Mucosa of gallbladder (tissue), 1 donor: ENCODE measurements at regions not wholly inside any gene's neighbourhood (a gene's known extent, or its start where the extent isn't known, plus 50 kb on each side); places are given as distances from the start of the nearest gene placed in this dataset.

Experiments
- DNase-seq: peaks from one replicate; pipeline ENCODE4 v3.0.0-alpha.2; 2020; ENCODE audit warnings: low spot score
- donor health status: DM: no; HTN: no; CAD: no.

DNA sequence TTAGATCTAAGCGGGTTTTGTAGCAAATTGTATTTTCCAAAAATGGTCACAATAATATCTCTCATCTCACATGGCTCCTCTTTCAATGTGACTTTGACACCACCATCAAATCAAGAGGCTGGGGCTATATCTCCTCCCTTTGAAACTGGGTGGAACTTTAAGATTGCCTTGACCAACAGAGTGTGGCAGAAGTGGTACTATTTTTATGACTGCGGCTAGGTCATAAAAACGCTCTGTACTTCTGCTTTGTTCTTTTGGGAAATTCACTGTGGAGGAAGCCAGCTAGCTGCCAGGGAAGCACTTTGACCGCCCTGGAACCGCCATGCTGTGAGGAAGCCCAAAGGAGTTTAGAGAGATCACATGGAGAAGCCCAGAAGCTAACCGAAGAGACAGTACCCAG, 50.7 kb upstream of the ACOT11 start:
- no peak for DNase-seq

- DNase-seq, result no peak
Observed at GRCh38 chr1:54495954-54496353, 52.1 kb upstream of the ACOT11 start.

GRCh38 chr1:54493608-54494007, 54.4 kb upstream of the ACOT11 start:
- no peak for DNase-seq

DNA sequence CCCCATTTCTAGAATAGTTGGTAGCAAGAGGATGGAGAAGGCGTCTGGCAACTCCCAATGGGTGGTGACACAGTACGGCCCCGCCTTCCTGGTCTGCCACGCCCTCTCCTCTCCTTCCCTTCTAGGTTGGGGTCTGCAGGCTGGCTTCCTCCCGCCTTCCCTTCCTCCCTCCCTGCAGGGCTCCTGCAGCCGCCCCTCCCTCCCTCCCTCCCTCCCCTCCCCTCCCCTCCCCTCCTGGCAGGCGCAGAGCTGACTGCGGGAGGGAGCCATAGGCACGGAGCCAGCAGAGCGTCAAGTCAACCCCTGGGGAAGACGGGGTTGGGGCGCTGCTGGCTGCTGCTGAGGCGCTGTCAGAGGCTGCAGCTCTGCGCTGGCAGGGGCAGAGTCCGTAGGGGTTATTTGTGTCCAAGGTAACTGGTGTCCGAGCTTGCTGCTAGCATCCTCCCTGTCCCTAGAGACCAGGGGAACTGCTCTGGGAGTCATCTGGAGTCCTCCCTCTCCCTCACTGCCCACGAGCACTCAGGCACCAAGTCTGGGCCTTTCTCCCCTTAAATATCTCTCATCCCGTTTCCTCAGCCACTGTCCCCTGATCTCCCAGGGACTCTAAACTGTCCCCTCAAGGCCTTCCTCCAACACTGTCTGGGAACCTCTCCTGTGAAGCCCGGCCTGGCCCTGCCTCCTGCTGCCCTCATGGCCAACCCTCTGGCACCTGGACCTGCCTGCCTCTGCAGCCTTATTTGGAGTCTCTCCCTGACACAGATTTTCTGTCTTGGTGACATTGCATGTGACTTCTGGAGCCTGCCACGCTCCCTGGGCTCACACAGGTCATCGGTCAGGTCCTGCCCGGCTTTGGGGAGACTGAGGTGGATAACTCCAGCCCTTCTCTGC, 57.4 kb upstream of the ACOT11 start:
- no peak for DNase-seq

GRCh38 chr1:54489627-54490250, 58.3 kb upstream of the ACOT11 start:
- no peak for DNase-seq

GRCh38 chr1:54488779-54489626, 59.0 kb upstream of the ACOT11 start:
- DNase-seq, result peak; percentile 71

- peak; percentile 93 for DNase-seq
Observed at GRCh38 chr1:54488065-54488750, 59.8 kb upstream of the ACOT11 start.

DNA sequence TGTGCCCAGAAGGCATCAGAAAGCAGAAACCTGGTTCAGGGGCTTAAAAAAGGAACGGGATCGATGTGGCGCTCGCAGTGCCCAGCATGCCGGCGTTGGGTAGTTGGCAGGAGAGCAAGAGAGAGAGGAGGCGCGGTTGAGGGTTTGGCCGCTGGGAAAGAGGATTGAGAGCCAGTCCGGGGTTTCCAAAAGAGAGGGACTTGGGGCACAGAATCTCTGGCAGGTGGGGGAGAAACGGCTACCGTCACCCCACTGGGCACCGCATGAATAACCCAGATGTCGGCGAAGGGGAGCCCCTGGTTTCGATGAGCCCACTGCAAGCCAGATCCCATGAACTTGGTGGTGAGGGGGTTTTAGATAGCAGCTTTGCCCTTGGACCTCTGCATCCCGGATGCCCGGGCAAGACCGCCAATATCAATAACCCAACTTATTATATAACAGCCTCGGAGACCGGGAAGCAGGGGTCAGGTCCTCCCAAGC, 60.4 kb upstream of the ACOT11 start:
- DNase-seq, result peak; percentile 31

GRCh38 chr1:54486907-54487306, 61.1 kb upstream of the ACOT11 start:
- no peak for DNase-seq

DNA sequence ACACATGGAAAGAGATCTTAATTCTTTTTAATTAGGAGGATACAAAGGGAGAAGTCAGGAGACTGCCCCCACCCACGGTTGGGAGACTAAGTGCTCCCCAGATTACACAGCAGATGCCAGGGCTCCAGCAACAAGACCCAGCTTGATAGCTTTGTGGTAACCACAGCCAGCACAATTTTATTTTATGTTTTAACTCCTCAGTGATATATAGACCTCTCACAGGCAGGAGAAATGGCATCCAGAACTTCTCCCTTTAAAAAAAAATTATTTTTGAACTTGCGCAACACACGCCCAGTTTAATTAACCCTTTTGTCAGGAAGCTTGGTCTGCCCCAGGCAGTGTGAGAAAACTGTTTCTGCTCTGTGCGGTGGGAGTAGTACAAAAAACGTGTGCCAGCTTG, 62.6 kb upstream of the ACOT11 start:
- no peak for DNase-seq

GRCh38 chr1:54483875-54484437, 64.1 kb upstream of the ACOT11 start:
- DNase-seq, result no peak

DNA sequence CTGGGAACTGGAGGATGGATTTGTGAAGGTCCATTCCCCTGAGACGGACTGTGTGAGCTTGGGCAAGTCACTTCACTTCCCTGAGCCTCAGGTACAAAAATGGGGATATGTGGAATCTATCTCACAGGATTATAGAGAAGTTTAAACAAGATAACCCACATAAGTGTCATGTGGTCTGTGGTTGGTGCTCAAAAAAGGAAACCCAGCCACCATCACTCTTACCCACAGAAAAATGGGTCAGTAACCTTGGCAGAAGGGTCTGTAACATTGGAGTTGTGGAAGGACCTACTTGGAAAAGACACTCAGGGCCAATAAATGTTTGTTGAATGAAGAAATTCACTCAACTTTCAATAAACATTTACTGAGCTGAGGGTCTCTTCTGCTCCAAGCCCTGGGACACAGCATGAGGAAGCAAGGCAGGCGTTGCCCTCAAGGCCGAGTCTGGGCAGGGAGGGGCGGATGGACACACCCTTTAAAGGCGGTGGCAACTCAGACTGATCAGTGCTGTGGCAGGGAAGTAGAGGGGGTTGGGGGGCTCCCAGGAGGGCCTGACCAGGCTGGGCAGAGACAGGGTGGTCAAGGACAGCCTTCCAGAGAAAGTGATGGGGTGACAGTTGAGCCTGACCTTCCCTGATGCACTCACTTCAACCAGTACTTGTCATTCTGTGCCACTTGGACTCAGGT, 66.7 kb upstream of the ACOT11 start:
- no peak for DNase-seq

DNA sequence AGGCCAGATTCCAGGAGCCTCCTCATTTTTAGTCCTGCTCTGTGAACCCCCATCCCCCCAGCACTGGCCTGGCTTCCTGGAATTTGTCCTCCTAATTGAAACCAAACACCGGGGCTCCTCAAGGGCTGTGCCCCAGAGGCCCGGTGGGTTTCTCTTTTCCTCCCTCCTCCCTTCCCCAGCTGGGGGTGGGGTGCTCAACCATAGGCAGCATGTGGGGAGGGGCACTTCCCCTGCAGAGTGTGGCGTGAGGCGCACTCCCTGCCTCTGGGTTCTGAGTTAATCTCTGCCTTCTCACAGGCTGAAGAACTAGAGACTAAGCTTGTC, 67.5 kb upstream of the ACOT11 start:
- no peak for DNase-seq

GRCh38 chr1:54479841-54480524, 68.0 kb upstream of the ACOT11 start:
- DNase-seq, result no peak

DNA sequence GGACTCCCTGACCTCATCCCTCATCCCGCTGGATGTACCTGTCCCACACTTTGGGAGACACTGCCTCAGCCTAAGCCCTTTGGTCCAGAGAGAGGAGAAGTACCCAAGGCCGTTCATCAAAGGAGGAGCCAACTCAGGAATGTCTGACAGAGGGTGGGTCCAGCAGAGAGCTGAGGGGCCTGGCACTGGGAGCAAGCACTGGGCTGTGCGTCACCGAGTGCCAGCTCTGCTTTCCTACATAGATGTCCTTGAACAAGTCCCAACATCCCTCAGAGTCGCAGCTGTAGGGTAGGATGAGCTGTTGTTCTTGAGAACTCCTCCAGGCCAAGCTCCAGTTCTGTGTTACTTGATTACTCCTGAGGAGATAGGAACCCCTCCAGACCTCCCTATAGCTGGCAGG, 68.8 kb upstream of the ACOT11 start:
- no peak for DNase-seq

DNA sequence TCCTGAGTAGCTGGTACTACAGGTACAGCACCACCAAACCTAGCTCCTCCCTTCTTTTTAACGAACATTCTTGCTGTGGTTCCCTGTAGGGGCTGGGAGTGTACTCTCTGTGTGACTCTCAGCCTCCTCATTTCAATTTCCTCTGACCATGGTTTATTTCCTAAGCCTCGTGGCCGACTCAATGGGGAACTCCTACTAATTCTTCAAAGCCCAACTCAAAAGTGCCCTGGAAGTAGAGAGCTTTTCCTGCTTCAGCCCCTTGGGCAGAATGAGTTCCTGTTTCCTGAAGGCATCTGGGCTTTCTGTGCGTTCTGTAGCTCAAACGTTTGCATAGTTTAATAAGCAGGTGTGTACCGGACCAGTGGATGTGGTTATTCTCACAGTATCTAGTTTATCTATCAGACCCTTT, 70.9 kb upstream of the ACOT11 start:
- no peak for DNase-seq

DNA sequence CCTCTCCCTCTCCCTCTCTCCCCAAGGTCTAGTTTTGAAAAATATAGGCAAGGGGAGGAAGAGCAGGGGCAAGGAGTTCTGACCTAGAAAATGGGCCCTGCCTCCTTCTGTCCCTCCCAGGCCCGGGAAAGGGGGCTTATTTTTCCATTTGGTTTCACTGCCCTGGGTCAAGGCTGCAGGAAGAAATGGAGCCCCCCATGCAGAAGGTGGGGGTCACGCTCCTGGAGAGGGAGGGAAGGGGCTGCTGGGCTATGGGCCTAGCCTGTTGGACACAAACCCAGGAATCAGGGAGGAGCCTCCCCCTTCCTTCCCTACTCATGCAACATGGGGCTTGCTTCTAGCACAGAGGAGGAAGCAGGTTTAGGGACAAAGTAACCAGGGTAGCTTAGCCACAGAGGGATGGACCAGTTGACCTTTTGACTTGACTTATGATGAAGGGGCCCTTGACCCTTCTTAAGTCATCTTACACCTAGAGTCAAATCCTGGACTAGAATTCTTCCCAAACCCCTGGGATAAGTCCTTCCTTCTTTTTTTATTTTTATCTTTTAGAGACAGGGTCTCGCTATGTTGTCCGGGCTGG, 70.4 kb upstream of the SSBP3 start:
- DNase-seq, result no peak

DNA sequence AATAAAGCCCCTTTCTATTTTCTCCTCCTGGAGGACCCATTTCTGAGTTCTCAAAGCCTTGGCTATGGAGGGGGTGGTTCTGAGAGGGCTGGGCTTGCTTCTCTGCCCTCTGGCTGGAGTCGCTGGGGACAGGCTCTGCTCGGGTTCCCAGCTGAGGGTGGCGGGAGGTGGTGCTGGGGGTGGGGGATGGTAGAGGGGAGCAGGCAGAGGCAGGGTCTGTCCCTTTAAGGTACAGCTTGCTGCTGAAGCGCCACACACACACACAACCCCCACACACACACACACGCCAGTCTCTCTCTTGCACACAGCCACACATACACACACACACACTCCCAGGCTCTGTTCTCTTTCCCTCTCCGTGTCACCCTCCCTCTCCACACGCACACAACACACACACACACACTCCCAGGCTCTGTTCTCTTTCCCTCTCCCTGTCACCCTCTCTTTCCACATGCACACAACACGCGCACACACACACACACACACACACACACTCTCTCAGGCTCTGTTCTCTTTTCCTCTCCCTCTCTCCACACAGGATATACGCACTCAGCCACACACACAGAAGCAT, 69.8 kb upstream of the SSBP3 start:
- DNase-seq, result no peak

DNA sequence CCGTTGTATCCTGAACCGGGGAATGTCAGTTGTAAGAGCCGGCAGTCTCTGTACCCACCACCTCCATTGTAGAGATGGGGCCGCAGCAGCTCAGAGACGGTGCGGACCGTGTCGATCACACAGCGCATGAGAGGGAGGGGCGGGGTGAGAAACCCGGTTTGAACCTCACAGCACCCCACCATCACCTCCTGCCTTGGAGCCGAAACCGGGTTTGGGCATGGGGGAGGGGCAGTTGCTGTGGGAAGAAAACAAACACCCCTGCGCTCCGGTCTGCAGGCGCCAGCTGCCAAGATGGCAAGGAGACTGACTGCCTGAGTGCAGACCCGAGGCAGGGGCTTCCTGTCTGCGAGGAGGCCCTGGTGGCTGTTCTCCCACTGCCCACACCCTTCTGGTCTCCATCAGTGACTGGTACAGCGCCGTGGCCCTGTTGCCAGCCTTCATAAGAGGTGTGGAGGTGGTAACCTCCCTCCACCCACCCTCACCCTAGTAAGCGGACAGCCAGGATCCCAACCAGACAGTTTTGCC, 69.2 kb upstream of the SSBP3 start:
- no peak for DNase-seq
